ENCODE measurements at regions not wholly inside any gene's neighbourhood (a gene's known extent, or its start where the extent isn't known, plus 50 kb on each side); places are given as distances from the start of the nearest gene placed in this dataset.

DNA sequence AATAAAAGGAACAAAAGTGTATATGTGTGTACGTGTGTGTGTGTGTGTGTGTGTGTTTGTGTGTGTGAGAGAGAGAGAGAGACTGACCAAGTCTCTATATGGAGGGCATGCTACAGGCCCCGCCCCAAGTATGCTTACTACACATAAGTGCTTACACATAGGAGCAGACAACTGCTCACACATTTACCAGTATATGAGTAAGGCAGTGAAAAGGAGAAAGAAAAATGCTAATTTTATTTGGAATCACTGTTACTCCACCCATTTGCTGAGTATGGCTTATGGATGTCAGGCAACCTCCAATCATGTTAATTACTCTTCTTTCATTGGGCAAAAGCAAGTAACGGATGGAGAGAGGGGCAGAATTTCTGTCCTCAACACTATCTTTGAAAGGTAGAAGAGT is 107.6 kb upstream of the STK26 start:
- Histone ChIP-seq H3K9me3 (no peaks in the 10 kb centered on the region), H3K36me3 (ENCODE audit: low read depth, missing control alignments) (no peaks in the 10 kb centered on the region), H3K27ac (no peak overlapping the region), H3K4me3 (no peak overlapping the region), H3K27me3 (no peaks in the 10 kb centered on the region), H3K4me1 (no peaks in the 10 kb centered on the region)
- 78 to 86% methylated on average over 3 of the region's 3 CpGs for WGBS, 2 donors
- intact Hi-C loops (cut with DNase I; ENCODE audit: low total_unique reads), result no loop called here
- no peak for DNase-seq
- TF ChIP-seq POLR2A (IDR thresholded peaks at IDR 0.05), result no peak
- TF ChIP-seq, protein P1, sequence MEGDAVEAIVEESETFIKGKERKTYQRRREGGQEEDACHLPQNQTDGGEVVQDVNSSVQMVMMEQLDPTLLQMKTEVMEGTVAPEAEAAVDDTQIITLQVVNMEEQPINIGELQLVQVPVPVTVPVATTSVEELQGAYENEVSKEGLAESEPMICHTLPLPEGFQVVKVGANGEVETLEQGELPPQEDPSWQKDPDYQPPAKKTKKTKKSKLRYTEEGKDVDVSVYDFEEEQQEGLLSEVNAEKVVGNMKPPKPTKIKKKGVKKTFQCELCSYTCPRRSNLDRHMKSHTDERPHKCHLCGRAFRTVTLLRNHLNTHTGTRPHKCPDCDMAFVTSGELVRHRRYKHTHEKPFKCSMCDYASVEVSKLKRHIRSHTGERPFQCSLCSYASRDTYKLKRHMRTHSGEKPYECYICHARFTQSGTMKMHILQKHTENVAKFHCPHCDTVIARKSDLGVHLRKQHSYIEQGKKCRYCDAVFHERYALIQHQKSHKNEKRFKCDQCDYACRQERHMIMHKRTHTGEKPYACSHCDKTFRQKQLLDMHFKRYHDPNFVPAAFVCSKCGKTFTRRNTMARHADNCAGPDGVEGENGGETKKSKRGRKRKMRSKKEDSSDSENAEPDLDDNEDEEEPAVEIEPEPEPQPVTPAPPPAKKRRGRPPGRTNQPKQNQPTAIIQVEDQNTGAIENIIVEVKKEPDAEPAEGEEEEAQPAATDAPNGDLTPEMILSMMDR (IDR thresholded peaks at IDR 0.05), result no peak

DNA sequence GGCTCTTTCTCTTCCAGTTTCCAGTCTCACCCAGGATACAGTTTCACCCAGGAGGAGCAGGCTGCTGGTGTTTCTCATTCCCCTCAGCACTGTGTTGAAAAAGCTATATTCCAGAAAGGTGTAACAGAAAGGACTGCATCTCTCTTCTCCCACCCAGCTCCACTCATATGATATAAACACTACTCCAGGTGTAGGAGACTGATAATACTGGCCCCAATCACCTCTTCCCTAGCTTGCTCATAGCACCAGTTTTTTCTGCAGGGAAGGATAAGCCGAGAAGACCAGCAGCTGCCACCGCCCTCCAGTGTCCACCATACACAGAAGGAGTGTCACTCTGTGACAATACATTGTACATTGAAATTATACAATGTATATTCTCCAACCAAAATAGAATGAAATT is 105.5 kb upstream of the STK26 start:
- no peaks in the 10 kb centered on the region for H3K9me3 ChIP-seq
- no peaks in the 10 kb centered on the region for H3K27me3 ChIP-seq
- TF ChIP-seq POLR2A (IDR thresholded peaks at IDR 0.05), result no peak
- TF ChIP-seq, protein P1 (IDR thresholded peaks at IDR 0.05), result no peak
- intact Hi-C loops (cut with DNase I; ENCODE audit: low total_unique reads), result no loop called here
- H3K4me3 ChIP-seq, result no peak overlapping the region
- WGBS, 2 donors, result 91% methylated on average over 2 of the region's 2 CpGs; no CpG with 5 or more reads in 1 of the 2 donors
- H3K36me3 ChIP-seq (ENCODE audit: low read depth, missing control alignments), result no peaks in the 10 kb centered on the region
- DNase-seq, result no peak
- no peak overlapping the region for H3K27ac ChIP-seq
- no peaks in the 10 kb centered on the region for H3K4me1 ChIP-seq

DNA sequence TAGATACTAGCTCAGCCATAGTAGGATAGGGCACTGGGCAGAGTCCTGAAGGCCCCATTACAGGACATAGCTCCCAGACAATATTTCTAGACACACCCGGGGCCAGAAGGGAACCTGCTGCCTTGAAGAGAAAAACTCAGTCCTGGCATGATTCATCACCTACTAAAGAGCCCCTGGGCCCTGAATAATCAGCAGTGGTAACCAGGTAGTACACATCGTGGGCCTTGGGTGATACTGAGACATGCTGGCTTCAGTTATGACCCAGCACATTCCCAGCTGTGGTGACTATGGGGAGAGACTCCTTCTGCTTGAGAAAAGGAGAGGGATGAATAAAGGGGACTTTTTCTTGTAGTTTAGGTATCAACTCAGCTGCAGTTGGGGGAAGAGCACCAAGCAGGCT is 104.3 kb upstream of the STK26 start:
- H3K27me3 ChIP-seq, result no peaks in the 10 kb centered on the region
- WGBS, 2 donors, result 100% methylated on average over 2 of the region's 2 CpGs; no CpG with 5 or more reads in 1 of the 2 donors
- TF ChIP-seq, protein P1 (IDR thresholded peaks at IDR 0.05), result no peak
- no peak for TF ChIP-seq POLR2A (IDR thresholded peaks at IDR 0.05)
- H3K4me3 ChIP-seq, result no peak overlapping the region
- intact Hi-C loops (cut with DNase I; ENCODE audit: low total_unique reads), result no loop called here
- no peak for DNase-seq
- H3K36me3 ChIP-seq (ENCODE audit: low read depth, missing control alignments), result no peaks in the 10 kb centered on the region
- no peaks in the 10 kb centered on the region for H3K4me1 ChIP-seq
- no peaks in the 10 kb centered on the region for H3K9me3 ChIP-seq
- H3K27ac ChIP-seq, result no peak overlapping the region

- Histone ChIP-seq H3K4me1 (no peaks in the 10 kb centered on the region), H3K27me3 (no peaks in the 10 kb centered on the region), H3K36me3 (ENCODE audit: low read depth, missing control alignments) (no peaks in the 10 kb centered on the region), H3K27ac (no peak overlapping the region), H3K9me3 (no peaks in the 10 kb centered on the region), H3K4me3 (no peak overlapping the region)
- intact Hi-C loops (cut with DNase I; ENCODE audit: low total_unique reads), result no loop called here
- TF ChIP-seq POLR2A (IDR thresholded peaks at IDR 0.05), result no peak
- TF ChIP-seq, protein P1 (IDR thresholded peaks at IDR 0.05), result no peak
- 83% methylated on average over 2 of the region's 5 CpGs; no CpG with 5 or more reads in 1 of the 2 donors for WGBS, 2 donors
- no peak for DNase-seq
Observed at GRCh38 chrX:131923614-131924250, 99.4 kb upstream of the STK26 start.

- WGBS, 2 donors, result 81 to 86% methylated on average over 8 of the region's 8 CpGs
- Histone ChIP-seq H3K27me3 (no peaks in the 10 kb centered on the region), H3K36me3 (ENCODE audit: low read depth, missing control alignments) (no peaks in the 10 kb centered on the region), H3K4me3 (no peak overlapping the region), H3K27ac (no peak overlapping the region), H3K9me3 (no peaks in the 10 kb centered on the region), H3K4me1 (no peaks in the 10 kb centered on the region)
- no peak for TF ChIP-seq POLR2A (IDR thresholded peaks at IDR 0.05)
- TF ChIP-seq, protein P1 (IDR thresholded peaks at IDR 0.05), result no peak
- DNase-seq, result no peak
- intact Hi-C loops (cut with DNase I; ENCODE audit: low total_unique reads), result no loop called here
Observed at GRCh38 chrX:131938749-131939148, 84.4 kb upstream of the STK26 start.
